BLaER1 (cell line): ENCODE measurements at regions not wholly inside any gene's neighbourhood (a gene's known extent, or its start where the extent isn't known, plus 50 kb on each side); places are given as distances from the start of the nearest gene placed in this dataset.

Source experiments
- H3K27ac ChIP-seq: shearing (Covaris generic); formaldehyde crosslinking; 2 replicates; pipeline ENCODE4 v1.8.1; 2022
- H3K27me3 ChIP-seq: shearing (Covaris generic); formaldehyde crosslinking; 2 replicates; pipeline ENCODE4 v1.8.1; 2022
- H3K36me3 ChIP-seq: shearing (Covaris generic); formaldehyde crosslinking; 2 replicates; pipeline ENCODE4 v1.8.1; 2022
- H3K4me1 ChIP-seq: shearing (Covaris generic); formaldehyde crosslinking; 2 replicates; pipeline ENCODE4 v1.8.1; 2022
- H3K4me2 ChIP-seq: shearing (Covaris generic); formaldehyde crosslinking; 2 replicates; pipeline ENCODE4 v1.8.1; 2022
- H3K4me3 ChIP-seq: shearing (Covaris generic); formaldehyde crosslinking; 2 replicates; pipeline ENCODE4 v1.8.1; 2022
- H3K9ac ChIP-seq: shearing (Covaris generic); formaldehyde crosslinking; 2 replicates; pipeline ENCODE4 v1.8.1; 2022
- H3K9me3 ChIP-seq: shearing (Covaris generic); formaldehyde crosslinking; 2 replicates; pipeline ENCODE4 v1.8.1; 2022
- H4K20me1 ChIP-seq: shearing (Covaris generic); formaldehyde crosslinking; 2 replicates; pipeline ENCODE4 v1.8.1; 2022
- Cebpa-rat ChIP-seq: shearing (Covaris generic); IDR thresholded peaks from 2 replicates; pipeline ENCODE4 v1.8.1; 2022

GRCh38 chr13:97145057-97145456 is 77.1 kb upstream of the MBNL2 start:
- Histone ChIP-seq H3K9ac (no peak overlapping the region), H3K4me1 (no peaks in the 10 kb centered on the region), H3K4me2 (no peak overlapping the region), H3K27ac (no peak overlapping the region), H3K36me3 (no peaks in the 10 kb centered on the region), H3K9me3 (no peaks in the 10 kb centered on the region), H3K27me3 (no peaks in the 10 kb centered on the region), H4K20me1 (no peaks in the 10 kb centered on the region), H3K4me3 (no peak overlapping the region)
- no peak for TF ChIP-seq Cebpa-rat

- Histone ChIP-seq H3K27me3 (no peaks in the 10 kb centered on the region), H4K20me1 (no peaks in the 10 kb centered on the region), H3K9ac (no peak overlapping the region), H3K4me1 (no peaks in the 10 kb centered on the region), H3K27ac (no peak overlapping the region), H3K36me3 (no peaks in the 10 kb centered on the region), H3K9me3 (no peaks in the 10 kb centered on the region), H3K4me3 (no peak overlapping the region), H3K4me2 (no peak overlapping the region)
- no peak for TF ChIP-seq Cebpa-rat
Observed at GRCh38 chr13:97148894-97149293, 73.2 kb upstream of the MBNL2 start.

GRCh38 chr13:97160421-97160820 is 61.7 kb upstream of the MBNL2 start:
- H3K9me3 ChIP-seq = no peaks in the 10 kb centered on the region; the same call in 1 of the 2 replicates
- H4K20me1 ChIP-seq = no peaks in the 10 kb centered on the region
- H3K4me3 ChIP-seq = no peak overlapping the region
- no peak overlapping the region for H3K9ac ChIP-seq
- H3K27ac ChIP-seq = no peak overlapping the region
- H3K36me3 ChIP-seq = no peaks in the 10 kb centered on the region
- no peaks in the 10 kb centered on the region for H3K27me3 ChIP-seq
- H3K4me1 ChIP-seq = no peaks in the 10 kb centered on the region
- TF ChIP-seq Cebpa-rat = no peak
- no peak overlapping the region for H3K4me2 ChIP-seq

- no peaks in the 10 kb centered on the region for H3K4me1 ChIP-seq
- no peak overlapping the region for H3K4me2 ChIP-seq
- H3K27me3 ChIP-seq = no peaks in the 10 kb centered on the region
- no peak overlapping the region for H3K27ac ChIP-seq
- no peaks in the 10 kb centered on the region for H4K20me1 ChIP-seq
- TF ChIP-seq Cebpa-rat = no peak
- H3K36me3 ChIP-seq = no peaks in the 10 kb centered on the region
- H3K9me3 ChIP-seq = no peaks in the 10 kb centered on the region; the same call in 1 of the 2 replicates
- no peak overlapping the region for H3K4me3 ChIP-seq
- H3K9ac ChIP-seq = no peak overlapping the region
Observed at GRCh38 chr13:97161582-97162231, 60.4 kb upstream of the MBNL2 start.

- Histone ChIP-seq H3K36me3 (no peaks in the 10 kb centered on the region), H3K4me3 (no peak overlapping the region), H3K27ac (no peak overlapping the region), H4K20me1 (no peaks in the 10 kb centered on the region), H3K4me1 (no peaks in the 10 kb centered on the region), H3K27me3 (no peaks in the 10 kb centered on the region), H3K9me3 (no peaks in the 10 kb centered on the region), H3K4me2 (no peak overlapping the region), H3K9ac (no peak overlapping the region)
- TF ChIP-seq Cebpa-rat = no peak
Observed at GRCh38 chr13:97165502-97166425, 56.4 kb upstream of the MBNL2 start.

- H3K9me3 ChIP-seq = no peaks in the 10 kb centered on the region
- no peaks in the 10 kb centered on the region for H3K4me1 ChIP-seq
- H3K36me3 ChIP-seq = no peaks in the 10 kb centered on the region
- no peaks in the 10 kb centered on the region for H4K20me1 ChIP-seq
- H3K4me3 ChIP-seq = no peak overlapping the region
- H3K27me3 ChIP-seq = no peaks in the 10 kb centered on the region
- no peak overlapping the region for H3K27ac ChIP-seq
- no peak overlapping the region for H3K9ac ChIP-seq
- no peak overlapping the region for H3K4me2 ChIP-seq
- no peak for TF ChIP-seq Cebpa-rat
Observed at GRCh38 chr13:97171136-97171535, 51.0 kb upstream of the MBNL2 start.
